HUES64 (cell line): ENCODE measurements at regions not wholly inside any gene's neighbourhood (a gene's known extent, or its start where the extent isn't known, plus 50 kb on each side); places are given as distances from the start of the nearest gene placed in this dataset.
"Not testable (repeated sequence)": the region's sequence is repeated elsewhere in the genome, so short reads cannot be mapped to it uniquely, and the experiment has no call there.

Experiments
- H3K27ac ChIP-seq: 2 replicates; pipeline ENCODE4 v1.7.0; 2013; ENCODE audit warnings: low read depth, low read length, inconsistent platforms
- H3K27me3 ChIP-seq: 2 replicates; pipeline ENCODE4 v1.6.1; 2013; ENCODE audit warnings: mild to moderate bottlenecking, low read length; ENCODE audit not compliant: insufficient read depth
- H3K36me3 ChIP-seq: 2 replicates; pipeline ENCODE4 v1.6.1; 2013; ENCODE audit warnings: mild to moderate bottlenecking, low read length; ENCODE audit not compliant: insufficient read depth
- H3K4me1 ChIP-seq: 2 replicates; pipeline ENCODE4 v1.6.1; 2013; ENCODE audit warnings: mild to moderate bottlenecking, low read length, moderate library complexity; ENCODE audit not compliant: insufficient read depth
- H3K4me3 ChIP-seq: 2 replicates; pipeline ENCODE4 v1.5.1; 2013; ENCODE audit warnings: mild to moderate bottlenecking, low read length, moderate library complexity
- H3K9ac ChIP-seq: 2 replicates; pipeline ENCODE4 v1.6.1; 2013; ENCODE audit warnings: mild to moderate bottlenecking, low read depth, low read length
- H3K9me3 ChIP-seq: 2 replicates; pipeline ENCODE4 v1.6.1; 2013; ENCODE audit warnings: low read depth, low read length; ENCODE audit not compliant: insufficient read depth
- WGBS: fragments of 150-250, 120-280 bp; methylation state at CpG from one replicate; pipeline ENCODE4 v1.1.7; 2013; ENCODE audit warnings: missing lambda C conversion rate; 5-methylcytosine and 5-hydroxymethylcytosine counted together

DNA sequence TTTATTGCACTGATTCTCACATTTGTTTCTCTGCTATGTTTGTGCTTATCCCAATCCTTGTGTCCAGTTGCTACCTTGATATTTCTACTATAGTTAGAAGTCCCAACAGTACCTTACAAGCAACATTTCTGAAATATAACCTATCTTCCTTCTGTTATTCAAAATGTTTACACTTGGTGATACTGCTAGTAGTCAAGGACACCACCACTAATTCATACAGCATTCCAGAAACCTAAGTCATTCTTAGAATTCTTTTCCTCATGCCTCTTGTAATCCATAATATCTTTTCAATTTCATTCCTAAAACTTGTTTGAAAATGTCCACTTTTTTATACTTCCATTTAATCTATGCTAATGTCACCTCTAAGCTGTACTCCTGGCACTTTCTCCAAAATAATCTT lies 2132.1 kb downstream of the NCAM2 start:
- no peak overlapping the region for H3K9ac ChIP-seq
- no peaks in the 10 kb centered on the region for H3K36me3 ChIP-seq
- H3K4me3 ChIP-seq, result no peak overlapping the region
- 0 out of 2 replicates have a peak, but pooled peaks cover 5% of the 10 kb centered on the region for H3K9me3 ChIP-seq
- no peaks in the 10 kb centered on the region for H3K4me1 ChIP-seq
- no peaks in the 10 kb centered on the region for H3K27me3 ChIP-seq
- no peak overlapping the region for H3K27ac ChIP-seq

- WGBS, result 93% methylated on average over 6 of the region's 6 CpGs
- 0 out of 2 replicates have a peak, but pooled peaks cover 7% of the 10 kb centered on the region for H3K9me3 ChIP-seq
- H3K4me1 ChIP-seq, result no peaks in the 10 kb centered on the region
These were observed 2133.0 kb downstream of the NCAM2 start for GRCh38 chr21:23131177-23131576.

GRCh38 chr21:23138797-23139196 lies 2140.6 kb downstream of the NCAM2 start:
- Histone ChIP-seq H3K36me3 (no peaks in the 10 kb centered on the region), H3K4me1 (no peaks in the 10 kb centered on the region), H3K9ac (no peak overlapping the region), H3K9me3 (peaks cover 50% of the 10 kb centered on the region), H3K4me3 (no peak overlapping the region), H3K27me3 (no peaks in the 10 kb centered on the region), H3K27ac (no peak overlapping the region)
- WGBS, result 82% methylated on average over 2 of the region's 2 CpGs

More at GRCh38 chr21:23131177-23131576, 2133.0 kb downstream of the NCAM2 start:
- no peaks in the 10 kb centered on the region for H3K27me3 ChIP-seq
- H3K36me3 ChIP-seq, result no peaks in the 10 kb centered on the region
- no peak overlapping the region for H3K4me3 ChIP-seq
- H3K27ac ChIP-seq, result no peak overlapping the region
- H3K9ac ChIP-seq, result no peak overlapping the region

DNA sequence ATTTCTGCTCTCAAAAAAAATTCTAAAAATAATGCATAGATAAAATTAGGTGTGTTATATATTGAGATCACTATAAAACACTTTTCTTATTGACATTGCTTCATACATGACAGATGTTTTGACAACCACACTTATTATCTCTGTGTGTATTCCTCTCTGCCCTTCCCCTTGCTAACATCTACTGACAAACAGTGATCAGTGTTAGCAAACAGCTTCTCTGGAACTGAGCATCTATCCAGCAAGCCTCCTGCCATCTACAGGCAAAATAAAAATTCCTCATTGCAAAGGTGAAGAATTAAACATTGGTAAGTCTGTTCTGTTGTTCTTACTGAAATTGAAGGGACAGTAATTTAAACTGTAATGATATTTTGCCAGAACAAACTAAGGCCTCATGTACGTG lies 2153.9 kb downstream of the NCAM2 start:
- H3K4me3 ChIP-seq, result no peak overlapping the region
- H3K36me3 ChIP-seq, result no peaks in the 10 kb centered on the region
- no peaks in the 10 kb centered on the region for H3K27me3 ChIP-seq
- H3K9ac ChIP-seq, result no peak overlapping the region
- WGBS, result 100% methylated on average over 1 of the region's 1 CpG
- no peaks in the 10 kb centered on the region for H3K9me3 ChIP-seq
- no peaks in the 10 kb centered on the region for H3K4me1 ChIP-seq
- no peak overlapping the region for H3K27ac ChIP-seq

GRCh38 chr21:23153842-23154241 lies 2155.6 kb downstream of the NCAM2 start:
- H3K27me3 ChIP-seq, H3K9ac ChIP-seq, H3K36me3 ChIP-seq, H3K9me3 ChIP-seq, H3K27ac ChIP-seq, H3K4me1 ChIP-seq, H3K4me3 ChIP-seq: not testable (repeated sequence)
- 93% methylated on average over 3 of the region's 3 CpGs for WGBS

- no peaks in the 10 kb centered on the region for H3K9me3 ChIP-seq
- H3K4me1 ChIP-seq, result no peaks in the 10 kb centered on the region
- H3K4me3 ChIP-seq, result no peak overlapping the region
- 98% methylated on average over 2 of the region's 2 CpGs for WGBS
- H3K27ac ChIP-seq, result no peak overlapping the region
- H3K36me3 ChIP-seq, result no peaks in the 10 kb centered on the region
- no peak overlapping the region for H3K9ac ChIP-seq
- H3K27me3 ChIP-seq, result no peaks in the 10 kb centered on the region
These were observed 2157.1 kb downstream of the NCAM2 start for GRCh38 chr21:23155281-23155680.

DNA sequence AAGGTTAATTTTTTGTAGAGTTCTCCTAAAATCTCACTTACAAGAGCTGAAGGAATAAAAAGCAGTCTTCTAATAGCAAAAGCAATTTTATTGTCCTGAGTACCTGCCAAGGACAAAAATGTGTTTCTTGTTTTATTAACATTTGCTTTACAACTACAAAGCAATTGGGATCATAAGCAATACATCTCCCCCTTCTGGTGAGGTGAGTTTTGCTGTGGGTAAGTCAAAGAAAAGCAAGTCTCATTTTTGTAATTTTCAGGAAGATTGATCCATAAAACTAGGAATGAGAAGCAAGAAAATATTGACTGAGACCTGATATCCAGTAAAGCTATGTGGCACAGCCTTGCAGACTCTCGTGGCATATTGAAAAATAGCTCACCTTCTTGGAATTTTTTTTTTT lies 2162.7 kb downstream of the NCAM2 start:
- Histone ChIP-seq H3K4me1 (no peaks in the 10 kb centered on the region), H3K27ac (no peak overlapping the region), H3K27me3 (no peaks in the 10 kb centered on the region), H3K4me3 (no peak overlapping the region), H3K9me3 (no peaks in the 10 kb centered on the region), H3K9ac (no peak overlapping the region), H3K36me3 (no peaks in the 10 kb centered on the region)
- WGBS, result 84% methylated on average over 1 of the region's 1 CpG

DNA sequence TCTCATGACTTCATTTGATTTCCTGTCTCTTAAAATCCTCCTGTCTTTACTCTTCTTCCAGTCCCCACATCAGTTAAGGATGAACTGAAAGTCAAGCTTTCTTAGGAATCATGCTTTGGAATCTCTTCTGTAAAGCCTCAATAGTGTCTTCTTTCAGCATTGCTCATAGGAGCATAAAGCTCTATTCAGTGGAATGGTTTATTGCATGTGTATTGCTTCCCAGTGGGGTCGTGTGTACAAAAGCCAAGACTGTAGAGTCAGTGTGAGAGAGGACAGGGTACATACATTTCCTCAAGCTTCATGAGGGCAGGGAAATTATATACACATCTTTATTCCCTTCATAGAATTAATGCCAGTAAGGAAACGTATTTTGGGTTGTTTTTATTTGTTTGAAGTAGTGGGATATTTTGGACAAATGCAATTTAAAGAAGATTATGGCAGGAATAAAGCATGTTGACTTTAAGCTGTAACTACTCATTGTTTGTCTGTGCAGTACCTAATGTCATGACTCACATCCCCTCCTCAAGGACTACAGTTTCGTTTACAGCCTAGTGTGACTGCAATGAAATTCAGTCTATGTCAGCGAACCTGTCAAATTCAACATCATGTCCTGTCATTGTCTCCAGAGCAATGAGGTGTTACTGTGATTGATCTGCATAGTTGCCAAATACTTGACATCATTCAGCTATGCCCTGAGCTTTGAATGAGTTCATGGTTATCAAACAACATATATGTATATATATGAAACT lies 2164.2 kb downstream of the NCAM2 start:
- 79% methylated on average over 4 of the region's 4 CpGs for WGBS
- no peak overlapping the region for H3K27ac ChIP-seq

More for the DNA sequence above, 2164.2 kb downstream of the NCAM2 start:
- H3K9ac ChIP-seq, result no peak overlapping the region
- H3K9me3 ChIP-seq, result no peaks in the 10 kb centered on the region
- H3K27me3 ChIP-seq, result no peaks in the 10 kb centered on the region
- no peak overlapping the region for H3K4me3 ChIP-seq
- H3K4me1 ChIP-seq, result no peaks in the 10 kb centered on the region
- H3K36me3 ChIP-seq, result no peaks in the 10 kb centered on the region
